Muscle of leg (tissue), 3 donors: ENCODE measurements at regions not wholly inside any gene's neighbourhood (a gene's known extent, or its start where the extent isn't known, plus 50 kb on each side); places are given as distances from the start of the nearest gene placed in this dataset.
"Not testable (repeated sequence)": the region's sequence is repeated elsewhere in the genome, so short reads cannot be mapped to it uniquely, and the experiment has no call there.

ENCODE experiments used
- DNase-seq: peaks from one replicate; pipeline ENCODE4 v3.0.0; 2013
- H3K27ac ChIP-seq: one replicate; pipeline ENCODE4 v1.5.1; 2013; ENCODE audit warnings: mild to moderate bottlenecking, low read length, control low read depth
- H3K27me3 ChIP-seq: one replicate; pipeline ENCODE4 v1.6.1; 2013; ENCODE audit warnings: low read length; ENCODE audit not compliant: control insufficient read depth, insufficient read depth
- H3K36me3 ChIP-seq: one replicate; pipeline ENCODE4 v1.6.1; 2013; ENCODE audit warnings: low read length; ENCODE audit not compliant: control insufficient read depth, insufficient read depth
- H3K4me1 ChIP-seq: one replicate; pipeline ENCODE4 v1.6.1; 2013; ENCODE audit warnings: low read length; ENCODE audit not compliant: control insufficient read depth, insufficient read depth
- H3K4me3 ChIP-seq: one replicate; pipeline ENCODE4 v1.5.1; 2013; ENCODE audit warnings: low read length, control low read depth
- H3K9me3 ChIP-seq: replicated peaks from 2 replicates; pipeline ENCODE4 v1.6.1; 2013; ENCODE audit warnings: low read depth, low read length; ENCODE audit not compliant: control insufficient read depth
- WGBS: methylation state at CpG from one replicate; pipeline ENCODE4 v1.1.5; 2013; ENCODE audit warnings: missing lambda C conversion rate; ENCODE audit not compliant: insufficient coverage; 5-methylcytosine and 5-hydroxymethylcytosine counted together

- peak; percentile 7 for DNase-seq
- Histone ChIP-seq H3K27me3 (peaks cover 6% of the 10 kb centered on the region), H3K9me3 (no peaks in the 10 kb centered on the region), H3K36me3 (no peaks in the 10 kb centered on the region), H3K4me1 (peaks cover 2% of the 10 kb centered on the region), H3K27ac (no peak overlapping the region), H3K4me3 (no peak overlapping the region)
- 70% methylated on average over 2 of the region's 2 CpGs for WGBS
Measured at GRCh38 chr10:130968964-130969363, 342.6 kb downstream of the TCERG1L start.

- Histone ChIP-seq H3K27me3 (peaks cover 2% of the 10 kb centered on the region), H3K36me3 (no peaks in the 10 kb centered on the region), H3K9me3 (no peaks in the 10 kb centered on the region), H3K4me3 (no peak overlapping the region), H3K4me1 (peaks cover 2% of the 10 kb centered on the region), H3K27ac (no peak overlapping the region)
- WGBS, result 88% methylated on average over 7 of the region's 15 CpGs
- DNase-seq, result no peak
Measured at GRCh38 chr10:130969700-130970099, 341.8 kb downstream of the TCERG1L start.

- WGBS, result 87% methylated on average over 9 of the region's 10 CpGs
- H3K4me1 ChIP-seq, result peaks cover 2% of the 10 kb centered on the region
- H3K27me3 ChIP-seq, result peaks cover 2% of the 10 kb centered on the region
- H3K36me3 ChIP-seq, result no peaks in the 10 kb centered on the region
- no peak overlapping the region for H3K4me3 ChIP-seq
- H3K9me3 ChIP-seq, result no peaks in the 10 kb centered on the region
- H3K27ac ChIP-seq, result no peak overlapping the region
- no peak for DNase-seq
Measured at GRCh38 chr10:130970341-130971122, 341.0 kb downstream of the TCERG1L start.

GRCh38 chr10:130971123-130971435 lies 340.4 kb downstream of the TCERG1L start:
- H3K4me3 ChIP-seq, result no peak overlapping the region
- WGBS, result 90% methylated on average over 6 of the region's 8 CpGs
- no peaks in the 10 kb centered on the region for H3K36me3 ChIP-seq
- H3K9me3 ChIP-seq, result no peaks in the 10 kb centered on the region
- H3K27ac ChIP-seq, result no peak overlapping the region
- peaks cover 1% of the 10 kb centered on the region for H3K27me3 ChIP-seq
- DNase-seq, result no peak
- H3K4me1 ChIP-seq, result peaks cover 2% of the 10 kb centered on the region

GRCh38 chr10:130973127-130973839 lies 338.2 kb downstream of the TCERG1L start:
- Histone ChIP-seq H3K4me1 (peaks cover 2% of the 10 kb centered on the region), H3K27me3 (no peaks in the 10 kb centered on the region), H3K27ac (no peak overlapping the region), H3K36me3 (no peaks in the 10 kb centered on the region), H3K9me3 (no peaks in the 10 kb centered on the region), H3K4me3 (no peak overlapping the region)
- WGBS, result 85% methylated on average over 16 of the region's 16 CpGs
- no peak for DNase-seq

- Histone ChIP-seq H3K27me3 (no peaks in the 10 kb centered on the region), H3K4me3 (no peak overlapping the region), H3K27ac (no peak overlapping the region), H3K9me3 (no peaks in the 10 kb centered on the region), H3K36me3 (no peaks in the 10 kb centered on the region), H3K4me1 (no peaks in the 10 kb centered on the region)
- WGBS, result 86% methylated on average over 3 of the region's 8 CpGs
- DNase-seq, result no peak
Measured at GRCh38 chr10:130974166-130974565, 337.4 kb downstream of the TCERG1L start.

GRCh38 chr10:130975351-130975750 lies 336.2 kb downstream of the TCERG1L start:
- not testable (repeated sequence) for H3K4me3 ChIP-seq, H3K9me3 ChIP-seq, H3K36me3 ChIP-seq, H3K4me1 ChIP-seq, H3K27ac ChIP-seq, H3K27me3 ChIP-seq, DNase-seq
- WGBS, result 87% methylated on average over 4 of the region's 9 CpGs

- H3K27ac ChIP-seq, result no peak overlapping the region
- no peaks in the 10 kb centered on the region for H3K36me3 ChIP-seq
- WGBS, result no CpG with 5 or more reads among the region's 1 CpG
- H3K4me1 ChIP-seq, result no peaks in the 10 kb centered on the region
- H3K4me3 ChIP-seq, result no peak overlapping the region
- H3K9me3 ChIP-seq, result no peaks in the 10 kb centered on the region
- H3K27me3 ChIP-seq, result no peaks in the 10 kb centered on the region
- no peak for DNase-seq
Measured at GRCh38 chr10:130982802-130983201, 328.7 kb downstream of the TCERG1L start.

GRCh38 chr10:130983749-130984148 lies 327.8 kb downstream of the TCERG1L start:
- Histone ChIP-seq H3K4me3 (no peak overlapping the region), H3K9me3 (no peaks in the 10 kb centered on the region), H3K4me1 (no peaks in the 10 kb centered on the region), H3K36me3 (no peaks in the 10 kb centered on the region), H3K27ac (no peak overlapping the region), H3K27me3 (no peaks in the 10 kb centered on the region)
- 60% methylated on average over 1 of the region's 2 CpGs for WGBS
- no peak for DNase-seq

GRCh38 chr10:130984686-130985085 lies 326.8 kb downstream of the TCERG1L start:
- Histone ChIP-seq H3K4me3 (no peak overlapping the region), H3K9me3 (no peaks in the 10 kb centered on the region), H3K27me3 (no peaks in the 10 kb centered on the region), H3K36me3 (no peaks in the 10 kb centered on the region), H3K4me1 (no peaks in the 10 kb centered on the region), H3K27ac (no peak overlapping the region)
- no peak for DNase-seq
- 86% methylated on average over 3 of the region's 3 CpGs for WGBS
